Neural progenitor cell (in vitro differentiated cells): ENCODE measurements at regions not wholly inside any gene's neighbourhood (a gene's known extent, or its start where the extent isn't known, plus 50 kb on each side); places are given as distances from the start of the nearest gene placed in this dataset.

Source experiments
- DNase-seq: peaks from one replicate; pipeline ENCODE4 v3.0.0-alpha.2; 2016; ENCODE audit warnings: low spot score
- H2AFZ ChIP-seq: fragments of 200-600 bp; sonication (generic); replicated peaks from 2 replicates; pipeline ENCODE4 v1.6.1; 2016; ENCODE audit warnings: antibody characterized with exemption
- H3F3A ChIP-seq: fragments of 200-600 bp; sonication (generic); 2 replicates; pipeline ENCODE4 v1.6.1; 2016; ENCODE audit warnings: antibody characterized with exemption, low read depth
- H3K27ac ChIP-seq: fragments of 200-600 bp; sonication (generic); 2 replicates; pipeline ENCODE4 v1.5.1; 2016; ENCODE audit warnings: mild to moderate bottlenecking
- H3K27me3 ChIP-seq: fragments of 200-600 bp; sonication (generic); 2 replicates; pipeline ENCODE4 v1.6.1; 2016; ENCODE audit warnings: mild to moderate bottlenecking, moderate library complexity
- H3K36me3 ChIP-seq: fragments of 200-600 bp; sonication (generic); 2 replicates; pipeline ENCODE4 v1.5.1; 2016
- H3K4me1 ChIP-seq: fragments of 200-600 bp; sonication (generic); 2 replicates; pipeline ENCODE4 v1.6.1; 2016; ENCODE audit warnings: mixed run types
- H3K4me2 ChIP-seq: fragments of 200-600 bp; sonication (generic); 2 replicates; pipeline ENCODE4 v1.6.1; 2016
- H3K4me3 ChIP-seq: fragments of 200-600 bp; sonication (generic); 2 replicates; pipeline ENCODE4 v1.5.1; 2016
- H3K79me2 ChIP-seq: fragments of 200-600 bp; sonication (generic); 2 replicates; pipeline ENCODE4 v1.6.1; 2016; ENCODE audit warnings: low read depth
- H3K9ac ChIP-seq: fragments of 200-600 bp; sonication (generic); 2 replicates; pipeline ENCODE4 v1.6.1; 2016
- H3K9me3 ChIP-seq: fragments of 200-600 bp; sonication (generic); 2 replicates; pipeline ENCODE4 v1.5.1; 2016; ENCODE audit warnings: low read depth
- H4K20me1 ChIP-seq: fragments of 200-600 bp; sonication (generic); 2 replicates; pipeline ENCODE4 v1.6.1; 2016; ENCODE audit warnings: low read depth
- H3K27ac Mint-ChIP-seq: 3 replicates; pipeline ENCODE4 v1.8.0; 2021; ENCODE audit warnings: mixed read lengths
- H3K27me3 Mint-ChIP-seq: 2 replicates; pipeline ENCODE4 v1.8.0; 2022; ENCODE audit warnings: low read depth, mild to moderate bottlenecking, inconsistent platforms, moderate library complexity, mixed read lengths; ENCODE audit not compliant: insufficient read depth
- H3K36me3 Mint-ChIP-seq: 3 replicates; pipeline ENCODE4 v1.8.0; 2021; ENCODE audit warnings: mixed read lengths
- H3K4me1 Mint-ChIP-seq: 3 replicates; pipeline ENCODE4 v1.8.0; 2021; ENCODE audit warnings: mixed read lengths
- H3K4me3 Mint-ChIP-seq: 3 replicates; pipeline ENCODE4 v1.8.0; 2021; ENCODE audit warnings: mild to moderate bottlenecking, moderate library complexity, mixed read lengths
- H3K9me3 Mint-ChIP-seq: 3 replicates; pipeline ENCODE4 v1.8.0; 2020; ENCODE audit warnings: mixed read lengths
- EZH2 ChIP-seq: fragments of 200-600 bp; sonication (generic); IDR thresholded peaks from 2 replicates; pipeline ENCODE4 v1.6.1; 2017; ENCODE audit warnings: antibody characterized with exemption, mild to moderate bottlenecking, moderate library complexity
- EZH2phosphoT487 ChIP-seq: fragments of 200-600 bp; sonication (generic); IDR thresholded peaks from 2 replicates; pipeline ENCODE4 v1.6.1; 2017; ENCODE audit warnings: antibody characterized with exemption
- TF ChIP-seq, protein P1 (sequence below): fragments of 200-600 bp; sonication (generic); IDR thresholded peaks from 2 replicates; pipeline ENCODE4 v1.5.1; 2017; ENCODE audit warnings: antibody characterized with exemption, mild to moderate bottlenecking

DNA sequence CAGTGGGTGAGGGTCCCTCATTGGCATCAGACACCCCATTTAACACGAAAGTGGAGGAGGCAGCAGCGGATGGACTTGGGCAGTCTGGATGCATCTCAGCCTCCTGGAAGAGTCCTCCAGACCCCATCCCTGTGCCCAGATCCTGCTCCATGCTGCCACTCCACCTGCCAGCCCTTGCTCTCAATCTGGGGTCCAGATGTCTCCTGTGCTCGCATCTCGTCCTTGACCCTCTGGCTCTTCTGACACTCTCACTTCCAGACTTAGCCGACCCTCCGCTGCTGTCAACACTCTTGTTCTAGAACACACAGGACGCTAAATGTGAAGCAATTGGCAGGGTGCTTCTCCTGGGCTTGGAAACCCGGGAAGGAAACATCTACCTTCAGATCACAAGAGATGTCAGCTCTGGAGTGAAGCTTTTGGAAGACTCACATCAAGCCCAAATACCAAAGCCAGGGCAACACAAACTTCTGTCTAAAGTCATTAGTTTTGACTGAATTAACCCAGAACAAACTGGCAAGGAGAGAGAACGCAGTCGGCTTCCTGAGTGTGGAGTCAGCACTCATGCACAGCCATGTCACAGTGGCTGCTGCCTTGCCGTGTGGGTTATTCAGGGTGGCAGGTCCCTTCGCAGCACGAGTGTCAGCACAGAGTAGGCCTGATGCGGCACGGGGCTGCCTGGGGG lies 379.1 kb downstream of the TCERG1L start:
- H4K20me1 ChIP-seq: no peaks in the 10 kb centered on the region
- H3F3A ChIP-seq: peaks cover 3% of the 10 kb centered on the region
- Mint-ChIP-seq H3K9me3 (no peaks in the 10 kb centered on the region), H3K36me3 (no peaks in the 10 kb centered on the region), H3K4me1 (peaks cover 21% of the 10 kb centered on the region), H3K27me3 (peaks cover 9% of the 10 kb centered on the region), H3K4me3 (no peak overlapping the region), H3K27ac (no peak overlapping the region)
- no peak for TF ChIP-seq EZH2phosphoT487
- TF ChIP-seq, protein P1, sequence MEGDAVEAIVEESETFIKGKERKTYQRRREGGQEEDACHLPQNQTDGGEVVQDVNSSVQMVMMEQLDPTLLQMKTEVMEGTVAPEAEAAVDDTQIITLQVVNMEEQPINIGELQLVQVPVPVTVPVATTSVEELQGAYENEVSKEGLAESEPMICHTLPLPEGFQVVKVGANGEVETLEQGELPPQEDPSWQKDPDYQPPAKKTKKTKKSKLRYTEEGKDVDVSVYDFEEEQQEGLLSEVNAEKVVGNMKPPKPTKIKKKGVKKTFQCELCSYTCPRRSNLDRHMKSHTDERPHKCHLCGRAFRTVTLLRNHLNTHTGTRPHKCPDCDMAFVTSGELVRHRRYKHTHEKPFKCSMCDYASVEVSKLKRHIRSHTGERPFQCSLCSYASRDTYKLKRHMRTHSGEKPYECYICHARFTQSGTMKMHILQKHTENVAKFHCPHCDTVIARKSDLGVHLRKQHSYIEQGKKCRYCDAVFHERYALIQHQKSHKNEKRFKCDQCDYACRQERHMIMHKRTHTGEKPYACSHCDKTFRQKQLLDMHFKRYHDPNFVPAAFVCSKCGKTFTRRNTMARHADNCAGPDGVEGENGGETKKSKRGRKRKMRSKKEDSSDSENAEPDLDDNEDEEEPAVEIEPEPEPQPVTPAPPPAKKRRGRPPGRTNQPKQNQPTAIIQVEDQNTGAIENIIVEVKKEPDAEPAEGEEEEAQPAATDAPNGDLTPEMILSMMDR: no peak
- no peak for TF ChIP-seq EZH2
- peaks cover 14% of the 10 kb centered on the region for H3K4me1 ChIP-seq
- no peak overlapping the region for H2AFZ ChIP-seq
- H3K79me2 ChIP-seq: no peaks in the 10 kb centered on the region
- no peaks in the 10 kb centered on the region for H3K36me3 ChIP-seq
- H3K9me3 ChIP-seq: no peaks in the 10 kb centered on the region
- H3K4me2 ChIP-seq: no peak overlapping the region
- no peak for DNase-seq
- no peaks in the 10 kb centered on the region for H3K27me3 ChIP-seq
- H3K4me3 ChIP-seq: no peak overlapping the region
- no peak overlapping the region for H3K27ac ChIP-seq
- no peak overlapping the region for H3K9ac ChIP-seq

DNA sequence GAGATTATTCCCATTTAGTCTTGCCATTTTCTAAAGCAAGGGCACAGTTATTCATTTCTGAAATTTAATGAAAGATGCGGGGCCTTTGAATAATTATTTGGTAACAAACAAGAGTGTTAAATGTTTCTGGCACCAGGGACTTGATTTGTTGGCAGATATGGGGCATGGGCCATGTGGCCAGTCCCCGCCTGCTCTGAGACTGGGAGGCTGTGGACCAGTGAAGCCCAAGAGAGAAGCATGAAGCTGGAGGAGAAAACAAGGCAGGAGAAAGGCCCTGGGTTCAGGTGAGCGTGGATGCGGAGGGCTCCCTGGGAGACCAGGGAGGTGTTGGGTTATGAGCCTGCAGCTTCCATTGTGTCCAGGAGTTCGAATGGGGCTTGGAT lies 378.5 kb downstream of the TCERG1L start:
- Histone ChIP-seq H3K36me3 (no peaks in the 10 kb centered on the region), H3K4me1 (peaks cover 14% of the 10 kb centered on the region), H3F3A (peaks cover 3% of the 10 kb centered on the region), H3K27ac (no peak overlapping the region), H3K4me3 (no peak overlapping the region), H3K4me2 (no peak overlapping the region), H3K9me3 (no peaks in the 10 kb centered on the region), H3K79me2 (no peaks in the 10 kb centered on the region), H4K20me1 (no peaks in the 10 kb centered on the region), H3K27me3 (no peaks in the 10 kb centered on the region), H2AFZ (no peak overlapping the region), H3K9ac (no peak overlapping the region)
- Mint-ChIP-seq H3K9me3 (no peaks in the 10 kb centered on the region), H3K27ac (no peak overlapping the region), H3K4me1 (peaks cover 21% of the 10 kb centered on the region), H3K27me3 (peaks cover 9% of the 10 kb centered on the region), H3K4me3 (no peak overlapping the region), H3K36me3 (no peaks in the 10 kb centered on the region)
- DNase-seq: no peak
- TF ChIP-seq EZH2 (no peak), EZH2phosphoT487 (no peak)
- TF ChIP-seq, protein P1: no peak

DNA sequence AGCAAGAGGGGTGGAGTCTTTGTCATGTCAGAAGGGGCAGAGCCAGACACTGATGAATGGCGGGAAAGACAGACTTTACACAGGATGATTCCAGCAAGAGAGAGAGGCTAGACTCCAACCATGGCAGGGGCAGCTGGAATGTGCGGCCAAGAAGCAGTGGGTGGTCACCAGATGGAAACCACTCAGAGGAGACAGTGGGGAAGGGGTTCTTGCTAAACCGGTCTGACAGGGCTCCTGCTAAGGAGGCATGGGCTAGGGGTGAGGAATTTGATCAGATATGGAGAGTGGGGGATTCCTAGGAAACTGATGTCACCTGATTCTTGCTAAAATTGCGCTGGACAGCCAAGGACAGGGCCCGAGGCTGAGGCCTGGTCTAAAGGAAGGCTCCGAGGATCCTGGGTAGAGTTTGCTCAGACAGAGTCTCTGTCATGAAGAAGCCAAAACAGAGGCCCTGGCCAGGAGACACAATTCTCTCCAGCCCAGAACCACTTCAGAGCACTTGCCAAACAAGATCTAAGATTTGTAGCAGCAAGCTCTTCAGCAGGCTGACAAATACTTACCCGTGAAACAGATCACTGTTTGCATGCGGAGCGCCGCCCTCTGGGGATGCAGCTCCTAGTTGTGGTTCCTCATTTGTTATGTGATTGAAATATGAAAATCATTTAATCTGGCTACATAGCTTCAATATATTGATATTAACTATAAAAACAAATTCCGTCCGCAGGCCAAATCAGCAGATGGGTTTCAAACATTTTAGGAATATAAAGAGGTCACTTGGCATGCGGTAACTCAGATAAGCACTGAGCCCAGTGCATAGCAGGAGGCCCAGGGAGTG lies 377.0 kb downstream of the TCERG1L start:
- H3K9me3 ChIP-seq: no peaks in the 10 kb centered on the region
- H3K4me2 ChIP-seq: peak overlapping the region; percentile 42
- no peak for DNase-seq
- peaks cover 14% of the 10 kb centered on the region for H3K4me1 ChIP-seq
- H3K79me2 ChIP-seq: no peaks in the 10 kb centered on the region
- H3K4me3 ChIP-seq: no peak overlapping the region
- H3K9ac ChIP-seq: no peak overlapping the region
- no peak overlapping the region for H2AFZ ChIP-seq
- peaks cover 21% of the 10 kb centered on the region for H3K4me1 Mint-ChIP-seq
- H3K36me3 ChIP-seq: no peaks in the 10 kb centered on the region
- TF ChIP-seq EZH2 (no peak), EZH2phosphoT487 (no peak)
- TF ChIP-seq, protein P1: no peak
- H3F3A ChIP-seq: peaks cover 3% of the 10 kb centered on the region
- H3K36me3 Mint-ChIP-seq: no peaks in the 10 kb centered on the region
- no peaks in the 10 kb centered on the region for H3K9me3 Mint-ChIP-seq
- no peaks in the 10 kb centered on the region for H4K20me1 ChIP-seq
- H3K27ac Mint-ChIP-seq: no peak overlapping the region
- no peak overlapping the region for H3K27ac ChIP-seq
- no peaks in the 10 kb centered on the region for H3K27me3 ChIP-seq
- peaks cover 7% of the 10 kb centered on the region for H3K27me3 Mint-ChIP-seq
- no peak overlapping the region for H3K4me3 Mint-ChIP-seq
